ENCODE measurements at regions not wholly inside any gene's neighbourhood (a gene's known extent, or its start where the extent isn't known, plus 50 kb on each side); places are given as distances from the start of the nearest gene placed in this dataset.

DNA sequence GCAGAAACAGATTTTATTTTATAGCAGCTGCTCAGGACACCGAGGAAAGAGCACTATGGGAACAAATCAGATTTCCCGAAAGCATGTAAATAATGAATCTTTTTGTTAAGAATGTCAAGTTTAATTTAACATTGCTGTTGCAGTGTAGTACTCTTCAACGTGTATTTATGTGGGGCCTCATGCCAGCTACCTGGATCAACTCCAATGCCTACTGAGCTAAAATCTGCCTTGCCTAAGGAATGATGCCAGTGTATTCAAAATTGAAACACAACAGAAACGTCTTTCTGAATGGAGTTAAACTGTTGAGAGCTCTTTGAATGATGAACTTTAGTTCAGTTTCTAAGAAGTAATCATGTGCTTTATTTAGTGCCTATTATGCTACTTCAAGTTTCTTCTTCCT is 1379.8 kb upstream of the ATXN8OS start:
- TF ChIP-seq CTCF (IDR thresholded peaks at IDR 0.05) (no peak), POLR2A (IDR thresholded peaks at IDR 0.05) (no peak)

Measured in sigmoid colon (tissue), 3 donors.